NCI-H1092 (cell line): ENCODE measurements at regions not wholly inside any gene's neighbourhood (a gene's known extent, or its start where the extent isn't known, plus 50 kb on each side); places are given as distances from the start of the nearest gene placed in this dataset.
"Not testable (repeated sequence)": the region's sequence is repeated elsewhere in the genome, so short reads cannot be mapped to it uniquely, and the experiment has no call there.

Experiments used
- DNase-seq: peaks from one replicate; lab custom pipeline; 2025; lab: John Stamatoyannopoulos, UW

- no peak for DNase-seq
Measured at GRCh38 chr6:20341564-20341963, 60.1 kb upstream of the E2F3 start.

- not testable (repeated sequence) for DNase-seq
Measured at GRCh38 chr6:20346948-20347347, 54.7 kb upstream of the E2F3 start.

GRCh38 chr6:20348041-20348440 is 53.6 kb upstream of the E2F3 start:
- no peak for DNase-seq

- DNase-seq = no peak
Measured at GRCh38 chr6:20349225-20349624, 52.5 kb upstream of the E2F3 start.

- DNase-seq = no peak
Measured at GRCh38 chr6:20350215-20350614, 51.5 kb upstream of the E2F3 start.

- DNase-seq = no peak
Measured at GRCh38 chr6:20351534-20351933, 50.1 kb upstream of the E2F3 start.
